Hippocampal formation (tissue), 2 donors: ENCODE measurements at regions not wholly inside any gene's neighbourhood (a gene's known extent, or its start where the extent isn't known, plus 50 kb on each side); places are given as distances from the start of the nearest gene placed in this dataset.

ENCODE experiments used
- DNase-seq, 2 donors: peaks; one replicate each; lab custom pipeline; 2025; lab: John Stamatoyannopoulos, UW

DNA sequence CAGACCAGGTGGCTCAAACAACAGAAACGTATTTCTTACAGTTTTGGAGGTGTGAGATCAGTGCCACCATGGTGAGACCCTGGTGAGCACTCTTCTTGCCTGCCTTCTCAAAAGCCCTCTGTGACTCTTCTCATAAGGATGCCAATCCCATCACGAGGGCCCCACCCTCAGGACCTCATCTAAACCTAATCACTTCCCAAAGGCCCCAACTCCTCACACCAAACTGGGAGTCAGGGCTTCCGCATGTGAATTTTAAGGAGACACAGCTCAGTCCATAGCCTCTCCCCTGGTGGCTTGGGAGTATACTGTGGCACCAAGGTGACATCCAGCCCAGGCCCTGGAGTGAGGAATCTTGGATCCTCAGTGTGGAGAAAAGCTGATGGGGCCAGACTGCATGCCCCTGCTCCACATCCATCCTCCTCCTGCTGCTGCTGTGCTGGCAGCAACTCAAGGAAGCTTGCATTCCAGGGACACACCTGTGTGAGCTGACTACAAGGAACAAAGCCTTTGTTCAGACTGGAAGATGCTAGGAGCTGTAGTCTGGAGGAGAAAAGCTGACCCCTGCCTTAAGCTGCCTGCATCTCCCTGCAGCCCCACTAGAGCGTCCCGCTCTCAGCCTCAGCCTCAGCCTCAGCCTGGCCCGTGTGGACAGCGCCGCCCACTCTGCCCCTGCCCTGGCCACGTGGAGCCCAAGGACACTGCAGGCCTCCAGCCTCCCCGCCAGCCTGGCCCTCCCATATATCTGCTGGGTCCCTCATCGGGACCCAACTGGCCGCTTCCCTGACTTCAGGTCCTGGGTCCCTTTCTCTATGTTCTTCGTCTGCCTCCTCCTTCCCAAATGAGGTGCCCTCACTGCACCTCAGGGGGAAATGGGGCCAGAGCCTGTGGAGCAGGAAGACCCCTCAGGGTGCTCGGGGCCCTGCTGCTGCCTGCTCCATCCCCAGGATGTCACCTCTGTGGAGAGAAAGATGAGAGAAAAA, 87.8 kb upstream of the RAB6C start:
- DNase-seq = no peak

DNA sequence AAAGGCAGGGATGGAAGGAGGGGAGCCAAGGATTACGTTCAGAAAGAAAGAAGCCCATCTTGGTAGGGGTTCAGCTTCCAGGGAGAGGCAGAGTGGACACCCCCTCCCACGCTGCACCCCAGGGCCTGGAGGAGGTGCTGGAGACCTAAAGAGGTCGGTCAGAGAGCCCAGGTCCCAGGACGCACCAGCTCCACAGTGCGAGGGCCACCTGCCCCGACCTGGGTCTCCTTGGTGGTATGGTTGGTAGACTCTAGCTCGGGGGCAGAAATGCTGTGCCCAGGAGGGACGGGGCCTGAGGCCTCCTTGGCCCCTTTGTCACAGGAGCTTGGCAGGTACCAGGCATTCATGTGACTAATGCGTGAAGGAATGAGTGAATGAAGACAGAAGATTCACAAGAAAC, 87.1 kb upstream of the RAB6C start:
- DNase-seq = no peak

DNA sequence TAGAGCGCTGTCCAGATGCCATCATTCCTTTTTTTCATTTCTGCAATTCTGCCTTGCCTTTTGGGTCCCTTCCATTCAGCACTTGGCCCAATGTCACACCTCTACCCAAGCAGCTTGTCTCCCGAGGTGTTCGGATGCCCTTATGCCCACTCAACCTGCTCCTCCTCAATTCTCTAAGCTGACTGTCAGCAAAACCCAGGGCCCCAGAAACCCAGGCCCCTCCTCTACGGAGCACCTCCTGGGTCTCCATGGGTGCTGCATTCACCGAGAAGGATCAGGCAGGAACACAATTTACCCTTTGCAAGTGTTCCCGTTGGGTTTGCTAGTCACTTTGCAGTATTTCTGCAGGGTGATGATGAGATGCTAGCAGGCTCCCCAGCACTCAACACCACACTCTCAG, 86.7 kb upstream of the RAB6C start:
- DNase-seq = no peak

DNA sequence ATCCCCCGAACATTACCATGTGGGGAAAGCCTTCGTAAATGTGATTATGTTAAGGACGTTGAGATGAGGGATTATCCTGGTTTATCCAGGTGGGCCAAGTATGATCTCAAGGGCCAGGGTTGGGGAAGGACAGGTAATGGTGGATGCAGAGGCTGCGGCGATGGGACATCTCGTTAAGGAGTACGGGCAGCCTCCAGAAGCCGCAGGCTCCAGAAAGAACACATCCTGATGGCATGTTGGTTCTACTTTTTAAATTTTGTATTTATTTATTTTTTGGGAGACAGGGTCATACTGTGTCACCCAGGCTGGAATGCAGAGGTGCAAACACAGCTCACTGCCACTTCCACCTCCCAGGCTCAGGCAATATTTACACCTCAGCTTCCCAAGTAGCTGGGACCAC, 86.2 kb upstream of the RAB6C start:
- DNase-seq = no peak

DNA sequence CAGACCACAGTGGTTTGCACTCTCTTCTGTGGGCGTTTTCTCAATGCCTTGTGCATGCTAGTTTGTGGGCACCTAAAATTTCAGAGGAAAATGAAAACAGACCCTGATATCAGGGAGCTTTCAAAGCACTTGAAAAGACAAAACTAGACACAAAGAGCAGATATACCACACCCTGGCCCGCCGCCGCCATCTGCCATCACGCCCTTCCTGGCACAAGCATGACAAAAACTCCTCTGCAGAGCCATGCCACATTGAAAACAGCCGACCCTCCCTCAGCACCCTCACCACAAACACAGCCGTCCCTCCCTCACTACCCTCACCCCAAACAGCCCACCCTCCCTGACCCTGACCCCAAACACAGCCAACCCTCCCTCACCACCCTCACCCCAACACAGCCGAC, 84.8 kb upstream of the RAB6C start:
- no peak for DNase-seq

DNA sequence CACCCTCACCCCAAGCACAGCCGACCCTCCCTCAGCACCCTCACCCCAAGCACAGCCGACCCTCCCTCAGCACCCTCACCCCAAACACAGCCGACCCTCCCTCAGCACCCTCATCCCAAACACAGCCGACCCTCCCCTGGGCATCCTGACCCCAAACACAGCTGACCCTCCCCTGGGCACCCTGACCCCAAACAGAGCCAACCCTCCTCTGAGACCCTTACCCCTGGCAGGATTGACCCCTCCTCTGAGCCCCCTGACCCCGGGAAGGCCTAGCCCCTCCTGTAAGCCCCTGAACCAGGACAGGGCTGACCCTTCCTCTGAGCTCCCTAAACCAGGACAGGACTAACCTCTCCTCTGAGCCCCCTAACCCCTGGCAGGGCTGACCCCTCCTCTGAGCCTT, 84.4 kb upstream of the RAB6C start:
- no peak for DNase-seq

DNA sequence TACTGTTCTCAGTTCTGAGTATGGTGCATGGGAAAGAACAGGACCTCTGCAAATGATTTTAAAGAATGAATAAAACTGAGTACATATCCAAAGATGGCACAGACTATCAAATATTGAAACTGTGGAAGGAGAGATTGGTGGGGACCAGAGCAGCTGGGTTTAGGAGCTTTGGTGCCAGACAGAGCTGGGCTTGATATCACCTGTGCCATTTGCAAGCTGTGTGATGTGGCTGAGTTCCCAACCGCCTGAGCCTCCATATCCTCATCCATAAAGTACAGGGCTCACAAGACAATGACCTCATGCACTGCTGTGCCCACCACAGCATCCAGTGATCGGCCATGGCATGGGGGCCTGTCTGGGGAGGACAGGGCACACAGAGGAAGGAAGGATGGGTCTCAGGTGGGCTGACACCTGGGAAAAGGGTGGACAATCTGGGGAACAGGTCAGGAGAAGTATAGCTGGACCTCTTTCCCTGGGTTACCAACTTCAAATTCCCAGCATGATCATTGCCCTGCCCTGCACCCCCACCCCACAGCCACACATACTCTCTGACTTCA, 83.9 kb upstream of the RAB6C start:
- DNase-seq = no peak

DNA sequence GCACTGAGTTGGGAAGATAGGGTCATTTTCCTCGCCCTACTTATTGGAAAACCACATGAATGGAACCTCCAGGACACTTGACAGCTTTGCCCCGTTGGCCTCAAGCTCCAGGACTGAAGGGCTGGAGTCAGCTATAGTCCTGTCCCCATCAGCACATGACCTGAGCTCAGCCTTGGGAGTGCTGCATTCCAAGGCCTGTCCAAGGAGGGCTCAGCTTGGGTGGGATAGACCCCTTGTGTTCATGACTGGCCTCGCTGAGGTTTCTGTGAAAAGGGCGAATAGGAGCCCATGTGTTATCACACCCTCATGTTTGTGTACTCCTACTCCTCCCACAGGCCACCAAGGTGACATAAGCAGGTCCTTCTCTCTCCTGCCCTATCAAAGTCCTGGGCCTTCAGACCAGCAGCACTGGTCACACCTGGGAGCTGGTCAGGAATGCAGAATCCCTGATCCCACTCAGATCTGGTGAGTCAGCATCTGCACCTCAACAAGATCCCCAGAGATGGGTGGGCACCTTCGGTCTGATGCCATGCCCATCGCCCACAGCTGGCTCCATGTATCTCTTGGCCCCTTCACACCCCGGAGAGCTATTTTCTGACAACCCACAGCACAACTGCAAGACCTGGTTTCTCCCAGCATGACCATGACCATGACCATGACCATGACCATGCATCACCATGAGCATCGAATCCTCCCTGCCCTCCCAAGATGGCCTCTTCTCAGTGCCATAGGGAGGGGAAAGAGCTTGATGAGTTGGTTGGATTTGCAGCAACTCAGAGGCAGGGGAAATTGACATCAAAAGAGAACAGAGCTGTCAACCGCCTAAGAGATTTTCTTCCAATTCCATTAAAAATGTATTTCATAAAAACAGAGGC, 83.0 kb upstream of the RAB6C start:
- no peak for DNase-seq

DNA sequence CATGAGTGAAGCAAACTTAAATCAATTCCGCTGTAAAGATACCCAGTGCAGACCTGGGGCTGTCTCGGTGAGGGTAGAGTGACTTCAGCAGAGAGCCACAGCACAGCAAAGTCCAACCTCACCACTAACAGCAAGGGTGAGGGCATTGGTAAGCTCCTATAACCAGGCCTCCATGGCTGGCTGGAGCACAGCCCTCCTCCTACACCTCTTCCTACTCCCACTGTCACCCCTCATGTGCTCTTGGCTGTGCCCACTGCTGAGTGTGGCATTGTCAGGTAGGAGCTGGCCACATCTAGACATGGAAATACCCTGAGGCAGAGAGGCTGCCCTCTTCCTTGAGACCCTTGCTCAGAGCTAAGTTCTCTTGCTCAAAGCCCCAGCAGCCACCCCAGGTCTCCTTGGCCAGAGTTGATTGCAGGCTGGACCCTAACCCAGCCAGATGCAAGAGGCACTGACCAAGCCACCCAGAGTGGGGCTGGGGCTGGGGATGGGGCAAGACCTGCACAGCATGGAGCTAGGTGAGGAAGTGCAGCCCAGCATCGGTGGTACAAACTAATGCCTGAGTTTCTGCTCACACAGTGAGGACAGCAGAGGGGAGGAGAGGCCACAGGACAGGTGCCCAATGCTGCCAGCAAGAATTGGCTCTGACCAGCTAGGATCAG, 77.6 kb upstream of the RAB6C start:
- no peak for DNase-seq

DNA sequence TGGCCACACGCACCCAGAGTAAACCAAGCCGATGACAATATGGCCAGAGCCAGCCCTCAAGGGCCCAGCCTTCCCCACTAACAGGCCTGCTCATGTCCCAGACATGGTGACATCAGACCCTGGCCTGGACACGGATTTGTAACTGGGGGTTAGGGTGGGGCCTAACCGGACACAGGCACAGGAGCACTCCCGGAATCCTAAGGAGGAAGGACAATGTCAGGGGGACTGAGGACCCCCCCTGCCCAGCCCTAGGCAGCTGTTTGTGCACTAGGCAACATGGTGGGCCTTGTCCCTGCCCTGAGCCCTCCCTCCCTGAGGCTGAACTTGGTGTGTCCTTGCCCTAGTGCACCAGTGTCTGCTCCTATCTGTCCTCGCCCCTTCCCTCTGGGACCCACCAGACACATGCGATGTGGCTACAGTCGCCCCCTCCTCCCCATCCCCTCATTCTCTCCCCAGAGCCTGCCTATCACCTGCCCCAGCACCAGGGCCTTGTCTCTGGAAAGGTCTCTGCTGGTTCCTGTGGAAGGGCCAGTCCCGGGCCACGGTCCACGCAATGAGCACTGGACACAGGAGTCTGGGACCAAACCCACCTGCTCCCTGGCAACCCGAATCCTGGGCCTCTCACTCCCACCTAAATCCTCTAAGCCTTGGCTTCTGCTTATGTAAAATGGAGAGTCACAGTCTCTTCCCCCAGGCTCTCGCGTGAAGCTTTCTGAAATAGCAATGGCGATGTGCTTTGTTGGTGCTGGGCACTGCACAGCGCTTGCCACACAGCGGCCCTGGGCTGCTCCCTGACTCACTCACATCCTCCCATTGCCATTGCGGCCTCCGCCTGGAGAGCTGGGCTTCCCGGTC, 76.5 kb upstream of the RAB6C start:
- no peak for DNase-seq

DNA sequence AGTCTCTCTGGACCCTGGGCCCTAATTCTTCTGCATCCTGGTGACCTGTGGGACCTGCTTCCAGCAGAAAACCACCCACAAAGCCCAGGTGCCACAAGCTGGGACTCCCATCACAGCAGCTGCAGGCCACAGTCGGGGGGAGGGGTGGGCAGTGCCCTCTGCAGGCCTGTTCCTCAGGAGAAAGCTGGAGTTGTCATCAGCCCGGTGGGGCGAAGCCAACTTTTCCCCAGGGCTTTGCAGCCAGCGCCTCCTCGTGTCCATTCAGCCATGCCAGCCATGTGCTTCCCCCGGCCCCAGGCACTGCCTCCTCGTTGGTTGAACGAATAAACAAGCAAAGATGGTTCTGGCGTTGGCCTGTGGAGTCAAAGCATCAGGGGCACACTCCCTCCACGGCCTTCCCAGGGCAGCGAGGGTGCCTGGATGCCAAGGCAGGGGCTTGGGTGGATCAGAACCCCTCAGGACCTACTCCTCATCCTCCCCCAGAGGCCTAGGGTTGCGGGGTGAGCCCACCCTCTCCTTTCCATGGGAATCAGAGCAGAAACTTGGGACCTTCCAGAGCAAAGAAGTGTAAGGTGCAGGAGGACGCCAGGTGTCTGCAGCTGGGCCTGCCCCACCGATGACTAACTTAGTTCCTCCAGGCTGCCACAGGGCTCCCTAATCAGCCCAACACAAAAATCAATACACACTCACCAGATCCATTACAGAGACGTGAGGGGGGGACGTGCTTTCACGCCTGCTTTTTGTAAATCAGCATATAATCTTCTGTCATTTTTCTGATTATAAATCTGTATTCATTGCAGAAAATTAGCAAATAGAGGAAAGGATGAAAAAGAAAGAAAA, 75.7 kb upstream of the RAB6C start:
- DNase-seq = peak in 1 of 2 donors; percentile 53

DNA sequence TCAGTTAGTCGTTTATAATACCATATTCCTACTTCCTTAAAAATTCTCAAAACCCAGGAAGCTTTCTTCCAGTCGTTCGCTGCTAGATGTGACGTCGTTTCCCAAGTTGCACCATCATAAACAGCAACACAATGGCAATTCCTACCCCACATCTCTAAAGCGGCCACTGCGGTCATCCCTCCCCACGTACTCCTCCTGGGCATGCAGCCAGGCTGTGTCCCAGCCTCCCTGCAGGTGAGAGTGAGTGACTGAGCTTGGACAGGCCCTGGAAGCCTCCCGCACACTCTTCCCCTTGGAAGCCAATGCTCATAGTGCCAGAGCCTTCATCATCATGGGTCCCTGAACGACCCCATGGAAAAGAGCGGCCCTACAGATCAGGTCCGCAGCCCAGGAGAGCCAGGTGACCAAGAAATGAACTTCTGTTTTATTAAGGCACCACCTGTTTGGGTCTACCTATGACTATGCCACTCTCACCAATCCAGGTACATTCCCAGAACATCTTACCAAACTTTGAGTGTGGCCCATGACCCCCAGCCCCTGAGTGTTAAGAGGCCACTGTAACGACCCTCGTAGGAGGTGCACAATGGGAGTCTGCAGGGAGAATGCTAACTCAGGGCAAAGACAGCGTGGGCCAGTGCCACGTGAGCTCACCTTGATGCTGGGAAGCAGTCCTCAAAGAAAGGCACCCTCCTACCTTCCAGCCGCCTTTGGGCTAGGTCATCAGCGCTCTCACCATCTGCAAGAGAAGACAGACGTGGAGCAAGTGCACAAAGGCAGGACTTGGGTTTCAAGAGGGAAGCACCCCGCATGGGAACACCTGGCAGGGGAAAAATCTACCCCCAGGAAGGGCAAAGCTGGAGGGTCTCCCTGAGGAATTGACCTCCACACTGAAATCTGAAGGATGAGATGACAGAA, 74.7 kb upstream of the RAB6C start:
- DNase-seq = no peak

DNA sequence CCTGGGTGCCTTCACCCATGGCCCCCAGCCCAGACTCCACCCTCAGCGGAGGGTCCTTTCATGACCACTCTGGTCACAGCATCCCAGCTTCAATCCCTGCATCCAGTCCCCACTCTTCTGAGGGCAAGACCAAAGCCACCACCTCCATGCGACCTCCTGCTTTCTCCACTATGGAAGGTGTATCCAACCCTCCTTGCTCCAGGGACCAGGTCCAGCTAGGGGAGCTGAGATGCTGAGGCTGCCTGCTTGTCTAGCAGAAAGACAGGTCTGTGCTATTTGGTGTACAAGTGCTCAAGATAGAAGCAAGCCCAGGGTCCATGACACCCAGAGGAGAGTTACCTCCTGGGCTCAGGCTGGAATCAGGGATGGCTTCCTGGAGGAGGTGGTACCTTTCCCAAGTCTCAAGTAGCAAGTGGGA, 73.8 kb upstream of the RAB6C start:
- no peak for DNase-seq

DNA sequence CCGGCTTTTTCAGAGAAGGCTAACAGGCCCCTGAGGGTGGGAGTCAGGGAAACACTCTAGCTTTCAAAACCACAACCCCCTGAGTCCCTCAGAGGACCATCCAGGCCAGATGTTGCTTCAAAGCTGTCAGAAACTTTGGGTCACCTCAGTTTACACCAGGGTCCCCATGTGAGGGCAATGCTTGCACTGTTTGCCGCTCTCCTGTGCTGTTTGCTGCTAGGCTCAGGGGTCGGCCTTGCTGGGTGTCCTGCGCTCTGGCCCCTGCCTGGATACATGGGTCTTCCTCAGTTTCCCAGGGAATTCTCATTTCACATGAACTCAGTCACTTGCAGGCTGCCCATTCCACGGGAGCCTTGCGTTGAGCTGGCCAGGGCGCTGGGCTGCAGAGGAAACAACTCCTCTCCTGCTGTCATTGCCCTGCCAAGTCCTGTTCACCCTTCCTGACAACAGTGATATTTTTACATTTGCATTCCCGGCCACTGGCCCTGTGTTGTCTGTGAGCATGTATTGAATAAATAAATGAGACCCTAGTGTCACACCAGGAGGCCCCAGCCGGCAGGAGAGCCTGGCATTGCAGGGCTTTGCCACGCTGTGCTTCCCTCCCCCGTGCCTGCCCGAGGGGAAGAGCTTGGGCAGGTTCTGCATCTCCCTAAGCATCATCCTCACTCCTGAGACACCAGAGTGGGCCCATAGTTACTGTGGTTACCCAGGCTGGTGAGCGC, 73.2 kb upstream of the RAB6C start:
- DNase-seq = no peak

DNA sequence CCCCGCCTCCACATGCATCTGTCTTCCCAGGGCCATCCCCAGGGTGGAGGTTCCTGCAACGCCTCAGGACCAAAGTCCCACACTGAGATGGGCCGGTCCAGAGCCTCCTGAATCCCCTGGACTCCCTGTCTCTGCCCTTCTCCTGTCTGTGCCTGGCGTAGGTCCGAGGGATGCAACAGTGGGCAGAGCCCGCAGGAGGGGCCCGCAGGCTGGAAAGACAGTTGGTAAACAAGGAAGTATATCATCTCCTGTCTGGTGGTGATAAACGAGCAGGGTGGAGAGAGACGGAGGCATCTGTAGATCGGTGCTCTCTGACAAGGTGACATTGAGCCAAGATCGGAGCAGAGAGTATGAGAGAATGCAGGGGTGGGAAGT, 72.6 kb upstream of the RAB6C start:
- no peak for DNase-seq

DNA sequence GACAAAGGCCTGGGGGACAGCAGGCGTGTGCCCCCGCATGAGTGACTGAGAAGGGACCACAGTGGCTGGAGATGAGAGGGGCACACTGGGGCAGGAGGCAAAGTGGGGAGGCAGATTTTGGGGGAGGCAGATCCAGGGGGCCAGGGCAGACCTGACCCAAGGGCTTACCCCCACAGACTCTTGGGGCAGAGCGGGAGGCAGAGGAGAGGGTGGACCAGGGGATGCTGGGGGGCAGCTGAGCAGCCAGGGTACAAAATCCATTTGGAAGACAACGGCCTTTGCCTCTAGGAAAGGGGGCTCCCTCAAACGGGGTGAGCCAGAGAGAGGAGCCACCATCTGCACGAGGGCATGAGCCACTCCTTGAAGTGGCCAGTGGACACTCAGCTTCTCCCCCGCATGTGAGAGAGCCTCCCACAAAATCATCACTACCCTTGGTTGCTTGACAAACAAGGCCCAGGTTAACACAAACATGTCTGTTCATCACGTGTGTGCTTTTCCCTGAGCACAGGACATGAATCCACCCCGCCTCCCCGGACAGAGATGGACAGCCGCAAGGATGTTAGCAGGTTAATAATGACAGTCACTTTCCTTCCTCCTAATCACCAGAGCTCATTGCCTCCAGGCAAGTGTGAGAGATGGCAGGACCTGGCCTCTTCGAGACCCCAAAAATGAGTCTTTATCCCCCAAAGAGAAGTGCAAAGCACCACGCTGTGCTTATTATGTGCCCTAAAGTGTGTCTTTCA, 72.0 kb upstream of the RAB6C start:
- no peak for DNase-seq

DNA sequence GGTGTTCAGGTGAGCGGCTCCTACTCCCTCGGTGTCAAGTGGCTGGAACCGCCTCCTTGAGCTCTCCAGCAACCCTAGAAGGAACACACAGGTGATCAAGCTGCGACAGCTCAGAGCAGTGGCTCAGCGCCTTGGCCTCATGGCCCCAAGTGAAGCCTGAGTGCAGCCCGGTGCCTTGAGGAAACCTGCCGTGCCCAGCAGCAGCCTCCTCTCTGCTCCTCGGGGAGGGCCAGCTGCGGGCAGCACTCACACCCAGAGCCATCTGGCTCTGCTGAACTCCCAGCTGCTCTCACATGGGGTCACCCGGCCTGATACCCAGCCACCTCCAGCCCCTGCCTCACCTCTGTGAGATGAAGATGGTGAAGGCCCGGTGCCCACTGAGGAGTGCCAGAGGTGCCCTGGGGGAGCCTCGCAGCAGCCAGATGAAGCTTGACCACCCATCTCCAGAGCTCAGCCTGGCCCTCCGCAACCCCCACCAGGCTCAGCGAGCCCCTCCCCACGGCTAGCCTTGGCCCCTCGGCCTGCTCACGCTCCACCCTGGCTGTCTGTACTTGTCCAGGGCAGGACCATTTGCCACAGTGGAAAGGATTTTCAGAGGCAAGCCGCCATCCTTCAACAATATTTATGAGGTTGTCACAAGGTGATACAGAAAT, 70.6 kb upstream of the RAB6C start:
- DNase-seq = no peak
